ENCODE measurements at regions not wholly inside any gene's neighbourhood (a gene's known extent, or its start where the extent isn't known, plus 50 kb on each side); places are given as distances from the start of the nearest gene placed in this dataset.
A peak's percentile ranks its signal among the peaks of the same experiment; 100 is the strongest.

- Histone ChIP-seq H3K27me3 (no peaks in the 10 kb centered on the region), H3K9me3 (peaks cover 0 to 13% (median 11%) of the 10 kb centered on the region in 3 donors), H3K36me3 (no peaks in the 10 kb centered on the region), H3K4me1 (peaks cover 0 to 34% (median 3%) of the 10 kb centered on the region in 3 donors), H3K4me3 (no peak overlapping the region), H3K27ac (no peak overlapping the region)
- intact Hi-C loops (cut with DNase I) = no loop called here
- TF ChIP-seq CTCF (IDR thresholded peaks at IDR 0.05) (no peak), POLR2A (IDR thresholded peaks at IDR 0.05) (no peak)
- WGBS, 2 donors = 92 to 100% methylated on average over 1 of the region's 1 CpG
- DNase-seq = no peak
Measured at GRCh38 chr2:111643759-111644158, 240.2 kb downstream of the ANAPC1 start.

- H3K9me3 ChIP-seq = peaks cover 0 to 11% (median 11%) of the 10 kb centered on the region in 3 donors
- peaks cover 0 to 13% (median 0%) of the 10 kb centered on the region in 3 donors for H3K4me1 ChIP-seq
- WGBS, 2 donors = 76 to 85% methylated on average over 3 of the region's 3 CpGs
- H3K27ac ChIP-seq = no peak overlapping the region
- intact Hi-C loops (cut with DNase I) = no loop called here
- TF ChIP-seq POLR2A (IDR thresholded peaks at IDR 0.05) (no peak), CTCF (IDR thresholded peaks at IDR 0.05) (no peak)
- DNase-seq = no peak
- no peak overlapping the region for H3K4me3 ChIP-seq
- H3K27me3 ChIP-seq = no peaks in the 10 kb centered on the region
- H3K36me3 ChIP-seq = no peaks in the 10 kb centered on the region
Measured at GRCh38 chr2:111647359-111647758, 236.6 kb downstream of the ANAPC1 start.

GRCh38 chr2:111652038-111652437 lies 232.0 kb downstream of the ANAPC1 start:
- intact Hi-C loops (cut with DNase I) = no loop called here
- 36 to 67% methylated on average over 4 of the region's 4 CpGs for WGBS, 2 donors
- H3K9me3 ChIP-seq = peaks cover 0 to 7% (median 6%) of the 10 kb centered on the region in 3 donors
- peaks cover 0 to 14% (median 0%) of the 10 kb centered on the region in 3 donors for H3K4me1 ChIP-seq
- H3K27me3 ChIP-seq = no peaks in the 10 kb centered on the region
- TF ChIP-seq CTCF (IDR thresholded peaks at IDR 0.05) (no peak), POLR2A (IDR thresholded peaks at IDR 0.05) (no peak)
- no peak overlapping the region for H3K4me3 ChIP-seq
- H3K27ac ChIP-seq = peak overlapping the region in 3 of 4 donors; percentile 12 to 52 (median 44)
- no peaks in the 10 kb centered on the region for H3K36me3 ChIP-seq
- DNase-seq = no peak

- 45 to 65% methylated on average over 1 of the region's 1 CpG for WGBS, 2 donors
- no peak for DNase-seq
- intact Hi-C loops (cut with DNase I) = no loop called here
- Histone ChIP-seq H3K27ac (peak overlapping the region in 3 of 4 donors; percentile 12 to 52 (median 42)), H3K4me3 (no peak overlapping the region), H3K4me1 (peaks cover 0 to 14% (median 0%) of the 10 kb centered on the region in 3 donors), H3K27me3 (no peaks in the 10 kb centered on the region), H3K36me3 (no peaks in the 10 kb centered on the region), H3K9me3 (peaks cover 0 to under 1% (median 0%) of the 10 kb centered on the region in 3 donors)
- TF ChIP-seq CTCF (IDR thresholded peaks at IDR 0.05) = no peak
- no peak for TF ChIP-seq POLR2A (IDR thresholded peaks at IDR 0.05)
Measured at GRCh38 chr2:111652681-111653080, 231.3 kb downstream of the ANAPC1 start.

- intact Hi-C loops (cut with DNase I) = no loop called here
- no peaks in the 10 kb centered on the region for H3K36me3 ChIP-seq
- no peaks in the 10 kb centered on the region for H3K27me3 ChIP-seq
- H3K9me3 ChIP-seq = no peaks in the 10 kb centered on the region
- H3K4me3 ChIP-seq = no peak overlapping the region
- peaks cover 0 to 14% (median 0%) of the 10 kb centered on the region in 3 donors for H3K4me1 ChIP-seq
- peak overlapping the region in 3 of 4 donors; percentile 0 to 52 (median 42) for H3K27ac ChIP-seq
- TF ChIP-seq CTCF (IDR thresholded peaks at IDR 0.05) (peak in 1 of 6 experiments; percentile 45), POLR2A (IDR thresholded peaks at IDR 0.05) (no peak)
- DNase-seq = no peak
- 38 to 75% methylated on average over 1 of the region's 1 CpG for WGBS, 2 donors
Measured at GRCh38 chr2:111653103-111653624, 230.8 kb downstream of the ANAPC1 start.

Measured in esophagus squamous epithelium (tissue), 5 donors.